ENCODE measurements at regions not wholly inside any gene's neighbourhood (a gene's known extent, or its start where the extent isn't known, plus 50 kb on each side); places are given as distances from the start of the nearest gene placed in this dataset.

- no peak for DNase-seq
Measured at GRCh38 chr14:54129850-54130640, 173.4 kb upstream of the BMP4 start.

GRCh38 chr14:54132496-54132895 is 175.9 kb upstream of the BMP4 start:
- DNase-seq: no peak

- DNase-seq: no peak
Measured at GRCh38 chr14:54133896-54134295, 177.3 kb upstream of the BMP4 start.

- no peak for DNase-seq
Measured at GRCh38 chr14:54135804-54136280, 179.2 kb upstream of the BMP4 start.

- no peak for DNase-seq
Measured at GRCh38 chr14:54136894-54137613, 180.4 kb upstream of the BMP4 start.

GRCh38 chr14:54137614-54137961 is 181.0 kb upstream of the BMP4 start:
- DNase-seq: peak; percentile 21

GRCh38 chr14:54138024-54138353 is 181.4 kb upstream of the BMP4 start:
- no peak for DNase-seq

GRCh38 chr14:54138354-54139038 is 181.9 kb upstream of the BMP4 start:
- no peak for DNase-seq

GRCh38 chr14:54140551-54140950 is 183.9 kb upstream of the BMP4 start:
- peak; percentile 11 for DNase-seq

GRCh38 chr14:54146601-54147000 is 190.0 kb upstream of the BMP4 start:
- no peak for DNase-seq

GRCh38 chr14:54147282-54147681 is 190.7 kb upstream of the BMP4 start:
- no peak for DNase-seq

GRCh38 chr14:54147758-54148157 is 191.1 kb upstream of the BMP4 start:
- no peak for DNase-seq

- DNase-seq: no peak
Measured at GRCh38 chr14:54148251-54148650, 191.6 kb upstream of the BMP4 start.

GRCh38 chr14:54152351-54152750 is 195.7 kb upstream of the BMP4 start:
- DNase-seq: no peak

- no peak for DNase-seq
Measured at GRCh38 chr14:54166049-54166950, 209.7 kb upstream of the BMP4 start.

- DNase-seq: no peak
Measured at GRCh38 chr14:54168489-54168888, 211.9 kb upstream of the BMP4 start.

- DNase-seq: no peak
Measured at GRCh38 chr14:54169254-54169924, 212.8 kb upstream of the BMP4 start.

- no peak for DNase-seq
Measured at GRCh38 chr14:54170301-54170700, 213.7 kb upstream of the BMP4 start.

GRCh38 chr14:54172114-54172513 is 215.5 kb upstream of the BMP4 start:
- DNase-seq: no peak

GRCh38 chr14:54172562-54172961 is 215.9 kb upstream of the BMP4 start:
- no peak for DNase-seq

GRCh38 chr14:54173802-54174201 is 217.2 kb upstream of the BMP4 start:
- DNase-seq: peak; percentile 53

GRCh38 chr14:54174457-54174856 is 217.8 kb upstream of the BMP4 start:
- DNase-seq: no peak

Data from hindlimb muscle (tissue), 1 donor.